ENCODE measurements at regions not wholly inside any gene's neighbourhood (a gene's known extent, or its start where the extent isn't known, plus 50 kb on each side); places are given as distances from the start of the nearest gene placed in this dataset.
A peak's percentile ranks its signal among the peaks of the same experiment; 100 is the strongest.

DNA sequence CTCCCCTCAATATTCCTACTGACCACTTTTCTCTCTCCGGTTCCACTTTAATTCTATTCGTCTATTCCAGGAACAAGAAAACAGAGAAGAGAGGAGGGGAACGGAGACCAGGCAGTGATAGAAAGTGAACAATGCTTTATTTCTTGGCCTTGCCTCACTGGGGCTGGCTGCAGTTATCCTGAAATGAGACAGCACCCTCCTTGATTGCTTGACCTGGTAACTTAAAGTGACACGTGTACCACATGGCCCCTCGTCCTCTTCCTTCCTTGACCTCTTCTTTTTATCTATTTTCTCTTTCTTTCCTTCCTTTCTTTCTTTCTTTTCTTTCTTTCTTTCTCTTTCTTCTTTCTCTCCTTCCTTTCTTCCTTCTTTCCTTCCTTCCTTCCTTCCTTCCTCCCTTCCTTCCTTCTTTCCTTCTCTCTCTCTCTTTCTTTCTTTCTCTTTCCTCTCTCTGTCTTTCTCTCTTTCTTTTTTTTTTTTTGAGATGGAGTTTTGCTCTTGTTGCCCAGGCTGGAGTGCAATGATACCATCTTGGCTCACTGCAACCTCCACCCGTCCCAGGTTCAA, 52.8 kb upstream of the CLMP start:
- H3K27me3 Mint-ChIP-seq = peaks cover 8% of the 10 kb centered on the region
- no peak overlapping the region for H3K4me3 Mint-ChIP-seq
- no peaks in the 10 kb centered on the region for H3K36me3 Mint-ChIP-seq (ENCODE audit: low read depth)
- DNase-seq = no peak
- H3K4me1 Mint-ChIP-seq (ENCODE audit: low read depth) = peaks cover 4% of the 10 kb centered on the region
- H3K27ac Mint-ChIP-seq = no peak overlapping the region
- H3K9me3 Mint-ChIP-seq = no peaks in the 10 kb centered on the region

GRCh38 chr11:123247496-123247799, 52.4 kb upstream of the CLMP start:
- Mint-ChIP-seq H3K27me3 (peaks cover 8% of the 10 kb centered on the region), H3K4me3 (no peak overlapping the region), H3K9me3 (no peaks in the 10 kb centered on the region), H3K36me3 (ENCODE audit: low read depth) (no peaks in the 10 kb centered on the region), H3K27ac (no peak overlapping the region), H3K4me1 (ENCODE audit: low read depth) (peaks cover 4% of the 10 kb centered on the region)
- no peak for DNase-seq

DNA sequence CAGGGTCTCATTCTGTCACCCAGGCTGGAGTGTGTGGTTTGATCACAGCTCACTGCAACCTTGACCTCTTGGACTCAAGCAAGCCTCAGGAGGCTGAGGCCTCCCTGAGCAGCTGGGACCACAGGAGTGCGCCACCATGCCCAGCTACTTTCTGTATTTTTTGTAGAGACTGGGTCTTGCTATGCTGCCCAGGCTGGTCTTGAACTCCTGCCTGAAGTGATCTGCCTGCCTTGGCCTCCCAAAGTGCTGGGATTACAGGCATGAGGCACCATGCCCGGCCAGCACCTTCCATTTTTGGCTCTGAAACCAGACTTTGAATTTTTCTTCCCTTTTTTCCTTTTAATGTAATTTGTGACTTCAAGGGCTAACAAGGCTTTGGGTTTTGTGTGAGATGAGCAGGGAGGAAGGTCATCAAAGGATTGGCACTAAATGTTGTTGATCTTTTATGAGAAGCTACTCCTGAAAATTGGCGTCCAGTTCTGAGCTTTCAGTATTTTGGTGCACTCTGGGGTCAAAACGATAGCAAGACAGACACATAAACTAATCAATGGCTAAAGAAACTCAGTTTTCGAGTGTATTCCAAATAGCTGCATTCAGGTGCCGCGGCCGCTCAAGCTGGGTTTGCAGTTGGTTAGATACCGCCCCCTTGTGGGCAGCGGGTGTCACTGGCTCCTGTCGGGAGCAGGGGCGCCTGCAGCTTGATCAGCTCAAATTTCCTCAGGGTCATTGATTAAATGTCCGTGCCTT, 51.9 kb upstream of the CLMP start:
- peak; percentile 85 for DNase-seq
- Mint-ChIP-seq H3K27me3 (peaks cover 8% of the 10 kb centered on the region), H3K9me3 (no peaks in the 10 kb centered on the region), H3K4me1 (ENCODE audit: low read depth) (peaks cover 4% of the 10 kb centered on the region), H3K27ac (no peak overlapping the region), H3K4me3 (no peak overlapping the region), H3K36me3 (ENCODE audit: low read depth) (no peaks in the 10 kb centered on the region)

DNA sequence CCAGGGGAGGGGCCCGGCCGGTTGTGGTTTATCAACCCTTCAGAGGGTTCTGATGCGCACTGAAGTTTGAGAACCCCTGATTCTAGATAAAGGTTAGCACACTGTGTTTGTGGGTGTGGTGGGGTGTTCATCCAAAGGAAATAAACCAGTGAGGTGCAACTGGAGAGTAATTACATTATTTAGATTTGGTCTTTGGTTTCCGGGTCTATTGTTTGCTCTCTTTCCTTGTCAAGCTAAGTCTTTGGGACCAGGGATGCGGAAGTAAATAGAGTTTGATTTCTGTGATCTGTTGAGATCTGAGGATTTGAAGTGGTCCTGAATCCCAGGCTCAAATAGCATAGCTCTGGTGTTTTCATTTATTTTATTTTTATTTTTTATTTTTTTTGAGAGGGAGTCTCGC, 50.5 kb upstream of the CLMP start:
- H3K27me3 Mint-ChIP-seq = peaks cover 8% of the 10 kb centered on the region
- H3K27ac Mint-ChIP-seq = no peak overlapping the region

More for the DNA sequence above, 50.5 kb upstream of the CLMP start:
- no peaks in the 10 kb centered on the region for H3K9me3 Mint-ChIP-seq
- H3K4me1 Mint-ChIP-seq (ENCODE audit: low read depth) = peaks cover 4% of the 10 kb centered on the region
- no peak overlapping the region for H3K4me3 Mint-ChIP-seq
- H3K36me3 Mint-ChIP-seq (ENCODE audit: low read depth) = no peaks in the 10 kb centered on the region
- no peak for DNase-seq

All from activated T-cell treated with anti-CD3 and anti-CD28 coated beads, Interleukin-2, amount 50 U/mL, for 24 hours (primary cell).